Transverse colon (tissue), 4 donors: ENCODE measurements at regions not wholly inside any gene's neighbourhood (a gene's known extent, or its start where the extent isn't known, plus 50 kb on each side); places are given as distances from the start of the nearest gene placed in this dataset.
"Not testable (repeated sequence)": the region's sequence is repeated elsewhere in the genome, so short reads cannot be mapped to it uniquely, and the experiment has no call there.

Experiments
- DNase-seq: peaks from one replicate; pipeline ENCODE4 v3.0.0-alpha.2; 2019
- H3K27ac ChIP-seq, 4 donors: fragments of 200-600 bp; sonication (generic); 2 replicates each; pipeline ENCODE4 v1.5.1; 2016 to 2018; ENCODE audit warnings: inconsistent platforms in 4 of 4
- H3K27me3 ChIP-seq: fragments of 200-600 bp; sonication (generic); 2 replicates; pipeline ENCODE4 v1.5.1; 2017; ENCODE audit warnings: inconsistent platforms
- H3K36me3 ChIP-seq, 4 donors: fragments of 200-600 bp; sonication (generic); 2 replicates each; pipeline ENCODE4 v1.5.1; 2017 to 2019; ENCODE audit warnings: inconsistent platforms in 4 of 4
- H3K4me1 ChIP-seq, 4 donors: fragments of 200-600 bp; sonication (generic); 2 replicates each; pipeline ENCODE4 v1.5.1; 2017 to 2020; ENCODE audit warnings: inconsistent platforms in 4 of 4
- H3K4me3 ChIP-seq, 4 donors: fragments of 200-600 bp; sonication (generic); 1 replicate in 1 of 4; 2 replicates in 3 of 4; pipeline versions ENCODE4 v1.5.1 to v1.6.1; 2017 to 2019; ENCODE audit warnings: inconsistent platforms in 4 of 4
- H3K9me3 ChIP-seq, 2 donors: fragments of 200-600 bp; sonication (generic); 2 replicates each; pipeline ENCODE4 v1.5.1; 2017 to 2019; ENCODE audit warnings: inconsistent platforms in 2 of 2
- CTCF ChIP-seq, 5 experiments: fragments of 200-600 bp in 3 of 5; fragments of 450-650 bp in 2 of 5; sonication (generic) in 3 of 5; IDR thresholded peaks; 1 replicate in 2 of 5; 2 replicates in 3 of 5; pipeline ENCODE4 v1.5.1; 2016 to 2017; ENCODE audit warnings: antibody characterized with exemption in 5 of 5, inconsistent platforms in 3 of 5, mild to moderate bottlenecking in 2 of 5, moderate library complexity in 1 of 5
- EP300 ChIP-seq: sonication (generic); formaldehyde crosslinking; IDR thresholded peaks from one replicate; pipeline ENCODE4 v1.6.1; 2017; ENCODE audit warnings: antibody characterized with exemption, low read depth
- POLR2A ChIP-seq: fragments of 450-650 bp; IDR thresholded peaks from one replicate; pipeline ENCODE4 v1.6.1; 2016; ENCODE audit warnings: antibody characterized with exemption, mild to moderate bottlenecking, moderate library complexity
- POLR2AphosphoS5 ChIP-seq, 3 donors: sonication (generic); formaldehyde crosslinking; IDR thresholded peaks; one replicate each; pipeline ENCODE4 v1.6.1; 2016; ENCODE audit warnings: antibody characterized with exemption in 3 of 3
- WGBS, 2 donors: methylation state at CpG; one replicate each; pipeline ENCODE4 v1.1.5; 2018; ENCODE audit warnings: low coverage in 1 of 2; 5-methylcytosine and 5-hydroxymethylcytosine counted together
- in situ Hi-C, 4 donors: fragments of 200-750 bp; cut with MboI; loops; one replicate each; pipeline versions ENCODE4 v1.15.0 to v1.15.1; 2017; ENCODE audit warnings: low sequenced_read_pairs in 3 of 4, low pct_ligation_motif_present in 1 of 4, low pct_unique_long_range_greater_than_20kb in 1 of 4
- intact Hi-C: fragments of 100-400 bp; cut with DNase I; formaldehyde crosslinking; loops from one replicate; pipeline ENCODE4 v1.15.1; 2023; ENCODE audit warnings: low total_unique reads

GRCh38 chr7:55261386-55261770 lies 103.8 kb upstream of the LANCL2 start:
- in situ Hi-C loops = loop anchor here in 2 of 4 donors (10.0 to 25.0 kb wide), 2 partner anchors 326 to 477 kb away; no protein-coding TSS in a partner anchor
- DNase-seq = no peak

GRCh38 chr7:55265328-55265727 lies 99.8 kb upstream of the LANCL2 start:
- H3K27ac ChIP-seq, H3K4me3 ChIP-seq, H3K4me1 ChIP-seq, H3K36me3 ChIP-seq, H3K9me3 ChIP-seq, H3K27me3 ChIP-seq, intact Hi-C loops, DNase-seq: not testable (repeated sequence)
- in situ Hi-C loops = loop anchor here in 2 of 4 donors (10.0 to 25.0 kb wide), 2 partner anchors 322 to 481 kb away; no protein-coding TSS in a partner anchor
- WGBS, 2 donors = 90 to 91% methylated on average over 4 to 8 of the region's 8 CpGs

More at GRCh38 chr7:55261386-55261770, 103.8 kb upstream of the LANCL2 start:
- intact Hi-C loops = no loop called here
- no peak for TF ChIP-seq CTCF (IDR thresholded peaks at IDR 0.05)
- Histone ChIP-seq H3K36me3 (no peaks in the 10 kb centered on the region), H3K4me3 (no peak overlapping the region), H3K27ac (no peak overlapping the region), H3K27me3 (peaks cover 14% of the 10 kb centered on the region), H3K9me3 (no peaks in the 10 kb centered on the region), H3K4me1 (no peaks in the 10 kb centered on the region)
- WGBS, 2 donors = 57% methylated on average over 1 of the region's 1 CpG; no CpG with 5 or more reads in 1 of the 2 donors

- Histone ChIP-seq H3K27ac (no peak overlapping the region), H3K9me3 (no peaks in the 10 kb centered on the region), H3K27me3 (no peaks in the 10 kb centered on the region), H3K4me1 (no peaks in the 10 kb centered on the region), H3K4me3 (no peak overlapping the region), H3K36me3 (no peaks in the 10 kb centered on the region)
- DNase-seq = no peak
- intact Hi-C loops (no loop called here), in situ Hi-C loops (loop anchor here in 2 of 4 donors (10.0 to 25.0 kb wide), 2 partner anchors 321 to 481 kb away; no protein-coding TSS in a partner anchor)
- TF ChIP-seq EP300 = no peak
- no peak for TF ChIP-seq CTCF (IDR thresholded peaks at IDR 0.05)
- TF ChIP-seq POLR2A = no peak
- no peak for TF ChIP-seq POLR2AphosphoS5 (IDR thresholded peaks at IDR 0.05)
- WGBS, 2 donors = 49 to 68% methylated on average over 7 to 8 of the region's 8 CpGs
These were observed 99.1 kb upstream of the LANCL2 start for GRCh38 chr7:55265836-55266642.

GRCh38 chr7:55271069-55271626 lies 94.0 kb upstream of the LANCL2 start:
- H3K27me3 ChIP-seq = no peaks in the 10 kb centered on the region
- intact Hi-C loops (no loop called here), in situ Hi-C loops (loop anchor here in 2 of 4 donors (10.0 to 25.0 kb wide), 2 partner anchors 144 to 316 kb away; no protein-coding TSS in a partner anchor)
- WGBS, 2 donors = 46 to 66% methylated on average over 3 to 8 of the region's 8 CpGs
- H3K27ac ChIP-seq = no peak overlapping the region
- H3K36me3 ChIP-seq = no peaks in the 10 kb centered on the region
- H3K9me3 ChIP-seq = no peaks in the 10 kb centered on the region
- H3K4me3 ChIP-seq = no peak overlapping the region
- no peak for TF ChIP-seq CTCF (IDR thresholded peaks at IDR 0.05)
- no peak for TF ChIP-seq POLR2A
- H3K4me1 ChIP-seq = no peaks in the 10 kb centered on the region
- no peak for DNase-seq
